Colon (tissue), 2 donors: ENCODE measurements at regions not wholly inside any gene's neighbourhood (a gene's known extent, or its start where the extent isn't known, plus 50 kb on each side); places are given as distances from the start of the nearest gene placed in this dataset.

Experiments used
- FAIRE-seq: peaks from 2 replicates; lab custom pipeline; 2012; peaks lifted over from hg19 to GRCh38; lab: Jason Lieb, UNC
- donor health status: control.
- donor health status: control.

- no peak for FAIRE-seq
These were observed 108.8 kb downstream of the NAA11 start for GRCh38 chr4:79217025-79217424.

GRCh38 chr4:79213702-79214101 is 112.2 kb downstream of the NAA11 start:
- FAIRE-seq = no peak

- FAIRE-seq = no peak
These were observed 112.9 kb downstream of the NAA11 start for GRCh38 chr4:79213010-79213409.

- FAIRE-seq = no peak
These were observed 113.5 kb downstream of the NAA11 start for GRCh38 chr4:79212311-79212710.

GRCh38 chr4:79211490-79211889 is 114.4 kb downstream of the NAA11 start:
- FAIRE-seq = no peak

- FAIRE-seq = no peak
These were observed 115.2 kb downstream of the NAA11 start for GRCh38 chr4:79210636-79211049.

GRCh38 chr4:79209822-79210635 is 115.8 kb downstream of the NAA11 start:
- no peak for FAIRE-seq

- no peak for FAIRE-seq
These were observed 116.8 kb downstream of the NAA11 start for GRCh38 chr4:79209081-79209480.

- no peak for FAIRE-seq
These were observed 118.6 kb downstream of the NAA11 start for GRCh38 chr4:79207281-79207680.

- no peak for FAIRE-seq
These were observed 119.2 kb downstream of the NAA11 start for GRCh38 chr4:79206660-79207059.

- FAIRE-seq = no peak
These were observed 120.7 kb downstream of the NAA11 start for GRCh38 chr4:79205121-79205520.

- FAIRE-seq = no peak
These were observed 123.9 kb downstream of the NAA11 start for GRCh38 chr4:79201971-79202370.

GRCh38 chr4:79199743-79200142 is 126.1 kb downstream of the NAA11 start:
- FAIRE-seq = no peak

- no peak for FAIRE-seq
These were observed 126.8 kb downstream of the NAA11 start for GRCh38 chr4:79198951-79199587.

GRCh38 chr4:79197275-79198009 is 128.4 kb downstream of the NAA11 start:
- FAIRE-seq = no peak

- peak; percentile 41 for FAIRE-seq
These were observed 134.6 kb downstream of the NAA11 start for GRCh38 chr4:79191292-79191691.

- FAIRE-seq = no peak
These were observed 140.3 kb downstream of the NAA11 start for GRCh38 chr4:79185526-79186045.

GRCh38 chr4:79184476-79184875 is 141.4 kb downstream of the NAA11 start:
- no peak for FAIRE-seq

GRCh38 chr4:79182209-79182608 is 143.7 kb downstream of the NAA11 start:
- no peak for FAIRE-seq

GRCh38 chr4:79181190-79181589 is 144.7 kb downstream of the NAA11 start:
- FAIRE-seq = no peak

GRCh38 chr4:79178760-79179159 is 147.1 kb downstream of the NAA11 start:
- no peak for FAIRE-seq

GRCh38 chr4:79177388-79177787 is 148.5 kb downstream of the NAA11 start:
- no peak for FAIRE-seq

GRCh38 chr4:79176351-79176750 is 149.5 kb downstream of the NAA11 start:
- no peak for FAIRE-seq
